Activated CD4-positive, alpha-beta memory T cell treated with anti-CD3 and anti-CD28 coated beads, Interleukin-2, amount 10 ng/mL, durations not matched to agents 7 days and 5 days (primary cell): ENCODE measurements at regions not wholly inside any gene's neighbourhood (a gene's known extent, or its start where the extent isn't known, plus 50 kb on each side); places are given as distances from the start of the nearest gene placed in this dataset.

Experiments used
- CTCF ChIA-PET: fragments of 350-600 bp; sonication (Branson Sonifier 250); formaldehyde crosslinking; loops from one replicate; lab custom pipeline; 2021; ENCODE audit warnings: antibody characterized with exemption, inconsistent platforms; lab: Charles Lee
- POLR2A ChIA-PET: fragments of 350-600 bp; sonication (Branson Sonifier 250); formaldehyde crosslinking; loops from one replicate; lab custom pipeline; 2021; ENCODE audit warnings: antibody characterized with exemption; lab: Charles Lee
- DNase-seq: peaks from one replicate; pipeline ENCODE4 v3.0.0-alpha.2; 2020
- H3K27ac Mint-ChIP-seq: one replicate; pipeline ENCODE4 v1.8.0; 2021; ENCODE audit warnings: mild to moderate bottlenecking, mixed read lengths
- H3K27me3 Mint-ChIP-seq: one replicate; pipeline ENCODE4 v1.8.0; 2021; ENCODE audit warnings: mixed read lengths
- H3K36me3 Mint-ChIP-seq: one replicate; pipeline ENCODE4 v1.8.0; 2021; ENCODE audit warnings: low read depth, mixed read lengths
- H3K4me1 Mint-ChIP-seq: one replicate; pipeline ENCODE4 v1.8.0; 2021; ENCODE audit warnings: mixed read lengths
- H3K4me3 Mint-ChIP-seq: one replicate; pipeline ENCODE4 v1.8.0; 2021; ENCODE audit warnings: mild to moderate bottlenecking, mixed read lengths
- H3K9me3 Mint-ChIP-seq: one replicate; pipeline ENCODE4 v1.8.0; 2021; ENCODE audit warnings: mixed read lengths

DNA sequence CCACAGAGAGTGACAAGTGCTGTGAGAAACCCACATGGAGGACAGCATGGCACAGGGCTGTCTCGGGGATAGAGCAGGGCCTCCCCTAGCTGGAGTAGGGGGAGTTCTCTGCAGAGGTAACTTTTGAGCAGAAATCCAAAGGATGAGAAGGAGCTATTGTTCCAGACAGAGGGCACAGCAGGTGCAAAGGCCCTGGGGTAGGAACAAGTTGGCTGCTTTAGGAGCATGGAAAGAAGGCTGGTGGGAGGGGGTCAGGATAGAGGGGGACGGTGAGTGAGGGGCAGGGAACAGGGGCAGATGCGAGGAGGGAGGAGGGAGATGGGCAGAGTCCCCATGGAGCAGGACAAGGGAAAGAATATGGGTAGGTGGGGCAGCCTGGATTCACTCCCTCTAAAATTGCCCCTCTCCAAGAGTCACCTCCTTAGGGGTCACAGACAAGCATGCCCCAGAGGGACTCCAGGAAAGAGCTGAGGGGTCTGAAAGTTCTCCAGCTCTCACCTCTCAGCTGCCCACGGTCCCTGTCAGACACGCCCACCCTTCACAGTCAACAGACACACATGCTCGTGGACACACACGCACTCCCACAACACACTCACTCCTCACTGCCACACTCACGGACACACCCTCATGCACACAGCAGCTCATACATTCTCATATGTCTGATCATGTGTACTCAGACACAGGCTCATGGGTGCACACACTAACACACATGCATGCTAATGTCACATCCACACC lies 110.7 kb downstream of the LITAF start:
- H3K27ac Mint-ChIP-seq: no peak overlapping the region
- no peaks in the 10 kb centered on the region for H3K27me3 Mint-ChIP-seq
- DNase-seq: no peak
- POLR2A ChIA-PET: no interaction called here
- H3K4me3 Mint-ChIP-seq: no peak overlapping the region
- CTCF ChIA-PET: no interaction called here
- peaks cover 2% of the 10 kb centered on the region for H3K36me3 Mint-ChIP-seq
- peaks cover 9% of the 10 kb centered on the region for H3K9me3 Mint-ChIP-seq
- H3K4me1 Mint-ChIP-seq: no peaks in the 10 kb centered on the region

- Mint-ChIP-seq H3K27ac (no peak overlapping the region), H3K27me3 (no peaks in the 10 kb centered on the region), H3K36me3 (peaks cover 2% of the 10 kb centered on the region), H3K9me3 (peaks cover 10% of the 10 kb centered on the region), H3K4me3 (no peak overlapping the region), H3K4me1 (no peaks in the 10 kb centered on the region)
- CTCF ChIA-PET: no interaction called here
- no peak for DNase-seq
- POLR2A ChIA-PET: no interaction called here
Observed at GRCh38 chr16:11476676-11477075, 110.0 kb downstream of the LITAF start.

DNA sequence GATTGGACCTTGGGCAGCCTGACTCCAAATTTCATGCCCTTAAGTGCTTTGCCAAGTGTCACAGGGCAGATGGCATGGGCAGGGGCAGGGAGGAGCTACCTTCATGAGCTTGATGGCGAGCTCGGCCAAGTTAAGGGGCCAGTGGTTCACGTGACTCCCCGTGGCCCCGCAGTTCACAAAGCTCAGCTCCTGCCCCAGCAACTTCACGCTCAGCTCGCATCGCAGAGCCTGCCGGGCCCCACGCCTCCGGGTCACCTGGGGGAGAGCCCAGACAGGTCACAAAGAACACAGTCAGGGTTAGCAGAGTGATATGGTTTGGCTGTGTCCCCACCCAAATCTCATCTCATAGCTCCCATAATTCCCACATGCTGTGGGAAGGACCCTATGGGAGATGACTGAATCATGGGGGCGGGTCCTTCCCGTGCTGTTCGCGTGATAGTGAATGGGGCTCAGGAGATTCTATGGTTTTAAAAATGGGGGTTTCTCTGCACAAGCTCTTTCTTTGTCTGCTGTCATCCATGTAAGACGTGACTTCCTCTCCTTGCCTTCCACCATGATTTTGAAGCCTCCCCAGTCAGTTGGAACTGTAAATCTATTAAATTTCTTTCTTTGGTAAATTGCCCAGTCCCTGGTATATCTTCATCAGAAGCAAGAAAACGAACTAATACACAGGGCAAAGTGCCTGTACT lies 108.1 kb downstream of the LITAF start:
- peaks cover 2% of the 10 kb centered on the region for H3K36me3 Mint-ChIP-seq
- no peak for DNase-seq
- H3K27ac Mint-ChIP-seq: no peak overlapping the region
- POLR2A ChIA-PET: no interaction called here
- no peak overlapping the region for H3K4me3 Mint-ChIP-seq
- peaks cover 2% of the 10 kb centered on the region for H3K27me3 Mint-ChIP-seq
- CTCF ChIA-PET: no interaction called here
- peaks cover 22% of the 10 kb centered on the region for H3K9me3 Mint-ChIP-seq
- H3K4me1 Mint-ChIP-seq: no peaks in the 10 kb centered on the region

DNA sequence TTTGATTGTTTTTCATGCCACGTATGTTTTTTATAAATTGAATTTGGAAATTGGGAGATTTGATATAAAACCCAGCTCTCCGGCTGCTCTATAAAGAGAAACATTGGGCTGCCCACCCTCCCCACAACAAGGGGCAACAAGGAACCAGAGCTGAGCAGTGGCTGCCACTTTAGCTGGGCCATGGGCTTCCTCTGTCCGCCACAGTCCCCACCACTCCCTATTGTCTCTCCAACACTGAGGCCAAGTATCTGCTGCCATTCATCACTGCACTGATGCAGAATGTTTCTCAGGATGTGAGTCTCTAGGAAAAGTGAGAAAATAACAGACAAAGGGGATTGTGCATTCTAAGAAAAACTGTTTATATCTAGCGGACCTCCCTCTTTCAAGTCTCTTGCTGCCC lies 106.8 kb downstream of the LITAF start:
- Mint-ChIP-seq H3K36me3 (peaks cover 2% of the 10 kb centered on the region), H3K9me3 (peaks cover 27% of the 10 kb centered on the region), H3K27ac (no peak overlapping the region), H3K4me1 (no peaks in the 10 kb centered on the region), H3K4me3 (no peak overlapping the region), H3K27me3 (peaks cover 2% of the 10 kb centered on the region)
- ChIA-PET CTCF (no interaction called here), POLR2A (no interaction called here)
- no peak for DNase-seq

- Mint-ChIP-seq H3K36me3 (peaks cover 4% of the 10 kb centered on the region), H3K27ac (no peak overlapping the region), H3K27me3 (peaks cover 2% of the 10 kb centered on the region), H3K4me3 (no peak overlapping the region), H3K4me1 (no peaks in the 10 kb centered on the region), H3K9me3 (peaks cover 29% of the 10 kb centered on the region)
- ChIA-PET CTCF (no interaction called here), POLR2A (no interaction called here)
- DNase-seq: no peak
Observed at GRCh38 chr16:11480634-11481033, 106.1 kb downstream of the LITAF start.

GRCh38 chr16:11481987-11482386 lies 104.7 kb downstream of the LITAF start:
- ChIA-PET CTCF (no interaction called here), POLR2A (no interaction called here)
- DNase-seq: no peak
- no peak overlapping the region for H3K27ac Mint-ChIP-seq
- peaks cover 2% of the 10 kb centered on the region for H3K27me3 Mint-ChIP-seq
- H3K4me3 Mint-ChIP-seq: no peak overlapping the region
- no peaks in the 10 kb centered on the region for H3K4me1 Mint-ChIP-seq
- H3K9me3 Mint-ChIP-seq: peaks cover 33% of the 10 kb centered on the region
- H3K36me3 Mint-ChIP-seq: peaks cover 7% of the 10 kb centered on the region

- no peak for DNase-seq
- Mint-ChIP-seq H3K36me3 (peaks cover 7% of the 10 kb centered on the region), H3K4me3 (no peak overlapping the region), H3K9me3 (peaks cover 33% of the 10 kb centered on the region), H3K27ac (no peak overlapping the region), H3K4me1 (no peaks in the 10 kb centered on the region), H3K27me3 (peaks cover 2% of the 10 kb centered on the region)
- CTCF ChIA-PET: no interaction called here
- POLR2A ChIA-PET: no interaction called here
Observed at GRCh38 chr16:11482946-11483748, 103.6 kb downstream of the LITAF start.

DNA sequence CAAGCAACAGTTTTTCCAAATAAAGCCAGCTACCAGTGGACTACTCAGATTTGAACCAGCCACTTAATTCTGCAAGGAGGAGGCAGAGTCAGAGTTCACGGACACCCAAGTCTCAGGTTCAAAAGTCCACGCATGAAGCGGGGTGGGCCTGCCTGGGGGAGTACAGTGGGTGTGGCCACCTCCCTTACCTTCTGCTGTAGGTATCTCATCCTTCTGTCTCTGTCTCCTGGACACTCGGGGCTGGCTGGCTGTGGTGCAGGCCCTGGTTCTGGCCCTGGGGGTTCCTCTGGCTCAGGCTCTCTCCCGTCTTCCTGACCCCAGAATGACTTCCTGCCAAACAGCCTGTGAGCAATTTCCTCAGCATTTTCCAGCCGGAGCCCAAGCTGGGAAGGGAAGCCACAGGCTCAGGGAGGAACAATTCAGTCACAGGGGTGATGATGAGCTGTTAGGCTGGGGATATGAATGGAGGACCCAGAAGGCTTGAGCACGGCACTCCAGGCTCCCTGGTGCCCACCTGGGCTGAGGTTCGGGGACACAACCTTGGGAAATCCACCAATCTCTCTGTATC lies 101.9 kb downstream of the LITAF start:
- no peak overlapping the region for H3K4me3 Mint-ChIP-seq
- POLR2A ChIA-PET: no interaction called here
- H3K36me3 Mint-ChIP-seq: peaks cover 8% of the 10 kb centered on the region

GRCh38 chr16:11485676-11486075 lies 101.0 kb downstream of the LITAF start:
- H3K4me3 Mint-ChIP-seq: no peak overlapping the region
- no peak overlapping the region for H3K27ac Mint-ChIP-seq
- peaks cover 2% of the 10 kb centered on the region for H3K27me3 Mint-ChIP-seq
- no peak for DNase-seq
- peaks cover 7% of the 10 kb centered on the region for H3K36me3 Mint-ChIP-seq
- H3K4me1 Mint-ChIP-seq: no peaks in the 10 kb centered on the region
- peaks cover 27% of the 10 kb centered on the region for H3K9me3 Mint-ChIP-seq
- ChIA-PET CTCF (no interaction called here), POLR2A (no interaction called here)

More for the DNA sequence above, 101.9 kb downstream of the LITAF start:
- no peak for DNase-seq
- Mint-ChIP-seq H3K27me3 (peaks cover 2% of the 10 kb centered on the region), H3K27ac (no peak overlapping the region), H3K9me3 (peaks cover 33% of the 10 kb centered on the region), H3K4me1 (no peaks in the 10 kb centered on the region)
- CTCF ChIA-PET: no interaction called here

GRCh38 chr16:11487289-11487688 lies 99.4 kb downstream of the LITAF start:
- DNase-seq: no peak
- Mint-ChIP-seq H3K4me3 (no peak overlapping the region), H3K27me3 (no peaks in the 10 kb centered on the region), H3K4me1 (no peaks in the 10 kb centered on the region), H3K9me3 (peaks cover 21% of the 10 kb centered on the region), H3K36me3 (peaks cover 7% of the 10 kb centered on the region), H3K27ac (no peak overlapping the region)
- ChIA-PET CTCF (interaction anchor here (0.7 kb wide), 1 partner anchor 576 kb away, joined by 3 read pairs; no protein-coding TSS in a partner anchor), POLR2A (no interaction called here)

DNA sequence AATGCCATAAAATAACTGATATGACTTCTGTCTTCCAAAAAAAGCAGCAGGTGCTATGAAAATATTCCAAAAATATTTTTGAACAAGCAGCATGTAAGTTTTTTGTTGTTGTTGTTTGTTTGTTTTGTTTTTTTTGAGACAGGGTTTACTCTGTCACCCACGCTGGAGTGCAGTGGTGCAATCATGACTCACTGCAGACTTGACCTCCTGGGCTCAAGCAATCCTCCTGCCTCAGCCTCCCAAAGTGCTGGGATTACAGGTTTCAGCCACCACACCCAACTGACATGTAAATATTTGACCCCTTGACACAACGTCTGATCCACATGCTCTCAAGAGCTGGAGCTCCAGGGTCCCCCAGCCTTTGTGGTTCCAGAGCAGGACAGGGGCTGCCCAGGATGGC lies 98.4 kb downstream of the LITAF start:
- peaks cover under 1% of the 10 kb centered on the region for H3K4me1 Mint-ChIP-seq
- ChIA-PET CTCF (no interaction called here), POLR2A (no interaction called here)
- DNase-seq: no peak
- H3K27ac Mint-ChIP-seq: no peak overlapping the region
- no peaks in the 10 kb centered on the region for H3K27me3 Mint-ChIP-seq
- no peak overlapping the region for H3K4me3 Mint-ChIP-seq
- H3K36me3 Mint-ChIP-seq: peaks cover 7% of the 10 kb centered on the region
- peaks cover 13% of the 10 kb centered on the region for H3K9me3 Mint-ChIP-seq

DNA sequence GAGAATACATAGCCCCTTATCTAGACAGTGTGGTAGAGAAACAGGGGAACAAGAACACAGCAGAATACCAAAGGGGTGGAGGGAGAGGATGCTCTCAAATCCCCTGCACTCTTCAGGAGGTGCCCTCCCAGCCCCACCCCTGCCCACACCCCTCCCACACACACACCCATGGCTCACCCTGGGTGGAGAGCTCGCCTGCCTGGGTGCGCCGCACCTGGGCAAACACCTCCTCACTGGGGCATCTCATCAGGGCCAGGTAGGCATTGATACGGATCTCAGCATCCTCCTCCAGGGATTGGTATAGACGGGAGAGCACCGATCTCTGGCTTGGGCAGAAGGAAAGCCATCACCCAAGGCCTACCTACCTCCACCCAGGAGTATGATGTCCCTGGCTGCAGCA lies 95.2 kb downstream of the LITAF start:
- peaks cover 16% of the 10 kb centered on the region for H3K4me1 Mint-ChIP-seq
- H3K9me3 Mint-ChIP-seq: peaks cover 2% of the 10 kb centered on the region
- POLR2A ChIA-PET: no interaction called here
- CTCF ChIA-PET: no interaction called here
- no peak overlapping the region for H3K27ac Mint-ChIP-seq
- peaks cover 2% of the 10 kb centered on the region for H3K36me3 Mint-ChIP-seq
- DNase-seq: no peak
- H3K27me3 Mint-ChIP-seq: no peaks in the 10 kb centered on the region
- H3K4me3 Mint-ChIP-seq: no peak overlapping the region
